Pancreas (tissue), 10 donors: ENCODE measurements at regions not wholly inside any gene's neighbourhood (a gene's known extent, or its start where the extent isn't known, plus 50 kb on each side); places are given as distances from the start of the nearest gene placed in this dataset.

Experiments
- ATAC-seq, 4 donors: fragments of 200-7000 bp; cut with Tn5 transposase; one replicate each; pipeline versions ENCODE4 v1.8.0 to v1.9.1; 2020; ENCODE audit warnings: mild to moderate bottlenecking in 4 of 4, moderate library complexity in 4 of 4
- DNase-seq, 6 donors: peaks; one replicate each; pipeline ENCODE4 v3.0.0-alpha.2; 2020
- FAIRE-seq: peaks from 2 replicates; lab custom pipeline; 2012; peaks lifted over from hg19 to GRCh38; lab: Jason Lieb, UNC
- H3K27ac ChIP-seq, 4 donors: fragments of 200-600 bp; sonication (generic); 1 replicate in 3 of 4; 2 replicates in 1 of 4; pipeline versions ENCODE4 v1.5.0 to v1.8.0; 2020
- H3K27me3 ChIP-seq, 4 donors: fragments of 200-600 bp; one replicate each; pipeline ENCODE4 v1.8.0; 2021
- H3K36me3 ChIP-seq, 3 donors: fragments of 200-600 bp; sonication (generic) in 1 of 3; one replicate each; pipeline versions ENCODE4 v1.5.0 to v1.8.0; 2020 to 2021
- H3K4me1 ChIP-seq, 3 donors: fragments of 200-600 bp; one replicate each; pipeline ENCODE4 v1.8.0; 2021
- H3K4me3 ChIP-seq, 4 donors: fragments of 200-600 bp; sonication (generic) in 2 of 4; one replicate each; pipeline versions ENCODE4 v1.5.0 to v1.8.0; 2020 to 2021
- H3K9me3 ChIP-seq, 4 donors: fragments of 200-600 bp; one replicate each; pipeline ENCODE4 v1.8.0; 2021
- CTCF ChIP-seq, 4 donors: fragments of 200-600 bp; sonication (generic) in 3 of 4; IDR thresholded peaks; one replicate each; pipeline versions ENCODE4 v1.5.0 to v1.8.0; 2021; ENCODE audit warnings: antibody characterized with exemption in 4 of 4
- WGBS, 2 donors: extraction: QIAGEN DNeasy Blood & Tissue Kit; methylation state at CpG; one replicate each; pipeline ENCODE4 v1.1.7; 2013; 5-methylcytosine and 5-hydroxymethylcytosine counted together
- intact Hi-C, 3 donors: fragments of 100-400 bp; cut with DNase I; formaldehyde crosslinking; loops; one replicate each; pipeline versions ENCODE4 v1.11.1 to v1.14.2; 2022
- donor health status: healthy with polysubstance abuse.
- donor health status: DM: no; HTN: no; CAD: no; lungs with moderate emphysema.
- donor health status: DM: no; HTN: no; CAD: no.
- donor health status: control.
- donor health status: control.
- donor health status: Bipolar disorder and iron deficiency.
- donor health status: DM: yes; HTN: yes; CAD: no.
- donor health status: DM: no; HTN: no; CAD: no.
- donor health status: DM: no; HTN: no; CAD: no.
- donor health status: DM: yes; HTN: yes; CAD: no.

GRCh38 chr7:35359423-35359822 is 105.5 kb upstream of the TBX20 start:
- intact Hi-C loops = no loop called here
- ATAC-seq (no peak), FAIRE-seq (no peak), DNase-seq (no peak)
- Histone ChIP-seq H3K9me3 (no peaks in the 10 kb centered on the region), H3K36me3 (no peaks in the 10 kb centered on the region), H3K27me3 (no peaks in the 10 kb centered on the region), H3K4me3 (no peak overlapping the region), H3K27ac (no peak overlapping the region), H3K4me1 (no peaks in the 10 kb centered on the region)
- 33 to 43% methylated on average over 1 of the region's 1 CpG for WGBS, 2 donors
- no peak for TF ChIP-seq CTCF (IDR thresholded peaks at IDR 0.05)

- no peak for TF ChIP-seq CTCF (IDR thresholded peaks at IDR 0.05)
Observed at GRCh38 chr7:35356495-35356894, 102.6 kb upstream of the TBX20 start.

GRCh38 chr7:35355911-35356310 is 102.0 kb upstream of the TBX20 start:
- FAIRE-seq (no peak), DNase-seq (no peak), ATAC-seq (no peak)
- H3K4me3 ChIP-seq = no peak overlapping the region
- H3K27me3 ChIP-seq = no peaks in the 10 kb centered on the region
- intact Hi-C loops = no loop called here
- H3K27ac ChIP-seq = no peak overlapping the region
- WGBS, 2 donors = 59 to 65% methylated on average over 5 of the region's 5 CpGs
- H3K9me3 ChIP-seq = no peaks in the 10 kb centered on the region
- TF ChIP-seq CTCF (IDR thresholded peaks at IDR 0.05) = no peak
- H3K36me3 ChIP-seq = no peaks in the 10 kb centered on the region
- H3K4me1 ChIP-seq = no peaks in the 10 kb centered on the region

More at GRCh38 chr7:35356495-35356894, 102.6 kb upstream of the TBX20 start:
- no peaks in the 10 kb centered on the region for H3K36me3 ChIP-seq
- H3K9me3 ChIP-seq = no peaks in the 10 kb centered on the region
- no peaks in the 10 kb centered on the region for H3K27me3 ChIP-seq
- no peak overlapping the region for H3K4me3 ChIP-seq
- no peak overlapping the region for H3K27ac ChIP-seq
- WGBS, 2 donors = 71 to 86% methylated on average over 4 of the region's 4 CpGs
- no peak for ATAC-seq
- no peak for FAIRE-seq
- intact Hi-C loops = no loop called here
- H3K4me1 ChIP-seq = no peaks in the 10 kb centered on the region
- no peak for DNase-seq

- H3K4me3 ChIP-seq = no peak overlapping the region
- H3K27ac ChIP-seq = no peak overlapping the region
- no peaks in the 10 kb centered on the region for H3K4me1 ChIP-seq
- intact Hi-C loops = no loop called here
- no peak for DNase-seq
- no peak for ATAC-seq
- H3K27me3 ChIP-seq = no peaks in the 10 kb centered on the region
- no peaks in the 10 kb centered on the region for H3K9me3 ChIP-seq
- FAIRE-seq = no peak
- TF ChIP-seq CTCF (IDR thresholded peaks at IDR 0.05) = no peak
- 48 to 57% methylated on average over 2 of the region's 2 CpGs for WGBS, 2 donors
- no peaks in the 10 kb centered on the region for H3K36me3 ChIP-seq
Observed at GRCh38 chr7:35355199-35355598, 101.3 kb upstream of the TBX20 start.

GRCh38 chr7:35353481-35353880 is 99.6 kb upstream of the TBX20 start:
- ATAC-seq = no peak
- intact Hi-C loops = no loop called here

More at GRCh38 chr7:35353481-35353880, 99.6 kb upstream of the TBX20 start:
- no peaks in the 10 kb centered on the region for H3K4me1 ChIP-seq
- no peak for TF ChIP-seq CTCF (IDR thresholded peaks at IDR 0.05)
- no peak overlapping the region for H3K27ac ChIP-seq
- no peaks in the 10 kb centered on the region for H3K36me3 ChIP-seq
- DNase-seq = no peak
- no peak for FAIRE-seq
- no peak overlapping the region for H3K4me3 ChIP-seq
- no peaks in the 10 kb centered on the region for H3K9me3 ChIP-seq
- H3K27me3 ChIP-seq = no peaks in the 10 kb centered on the region
- 39 to 48% methylated on average over 6 of the region's 6 CpGs for WGBS, 2 donors
